BLaER1 treated with 17β-estradiol and CSF1 and Interleukin-3, amounts not matched to agents 10 nM and 100 nM (cell line): ENCODE measurements at regions not wholly inside any gene's neighbourhood (a gene's known extent, or its start where the extent isn't known, plus 50 kb on each side); places are given as distances from the start of the nearest gene placed in this dataset.
"Not testable (repeated sequence)": the region's sequence is repeated elsewhere in the genome, so short reads cannot be mapped to it uniquely, and the experiment has no call there.

Source experiments
- H3K27ac ChIP-seq, 11 experiments: shearing (Covaris generic); formaldehyde crosslinking; 2 replicates each; pipeline ENCODE4 v1.8.1; 2022
- H3K27me3 ChIP-seq, 11 experiments: shearing (Covaris generic); formaldehyde crosslinking; 2 replicates each; pipeline ENCODE4 v1.8.1; 2022
- H3K36me3 ChIP-seq, 11 experiments: shearing (Covaris generic); formaldehyde crosslinking; 2 replicates each; pipeline ENCODE4 v1.8.1; 2022
- H3K4me1 ChIP-seq, 10 experiments: shearing (Covaris generic); formaldehyde crosslinking; 2 replicates each; pipeline ENCODE4 v1.8.1; 2022
- H3K4me2 ChIP-seq, 11 experiments: shearing (Covaris generic); formaldehyde crosslinking; 2 replicates each; pipeline ENCODE4 v1.8.1; 2022
- H3K4me3 ChIP-seq, 10 experiments: shearing (Covaris generic); formaldehyde crosslinking; 2 replicates each; pipeline ENCODE4 v1.8.1; 2022
- H3K9ac ChIP-seq, 11 experiments: shearing (Covaris generic); formaldehyde crosslinking; 2 replicates each; pipeline ENCODE4 v1.8.1; 2022
- H3K9me3 ChIP-seq, 11 experiments: shearing (Covaris generic); formaldehyde crosslinking; replicated peaks in 1 of 11; 2 replicates each; pipeline ENCODE4 v1.8.1; 2022
- H4K20me1 ChIP-seq, 11 experiments: shearing (Covaris generic); formaldehyde crosslinking; 2 replicates each; pipeline ENCODE4 v1.8.1; 2022
- Cebpa-rat ChIP-seq, 11 experiments: shearing (Covaris generic); IDR thresholded peaks; 2 replicates each; pipeline ENCODE4 v1.8.1; 2022

DNA sequence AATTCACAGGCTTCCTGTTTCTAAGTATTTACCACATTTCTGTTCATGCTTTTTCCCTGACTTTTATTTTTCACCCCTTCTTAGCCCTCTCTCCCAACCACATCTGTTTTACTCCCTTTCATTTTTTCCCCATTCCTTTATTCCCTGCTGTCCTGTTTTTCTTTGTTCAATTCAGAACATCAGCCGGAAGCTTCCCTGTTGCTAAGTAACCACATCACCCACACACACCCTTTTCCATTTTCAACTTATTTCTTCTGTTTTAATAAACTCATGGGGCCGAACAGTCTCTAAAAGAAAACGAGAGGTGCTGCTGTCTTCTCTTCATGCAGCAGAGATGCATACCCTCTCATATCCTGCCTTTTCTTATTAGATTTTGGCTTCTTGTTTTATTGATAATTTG, 53.5 kb upstream of the CEP85L start:
- peaks cover 21 to 40% (median 31%) of the 10 kb centered on the region in 10 experiments for H3K4me1 ChIP-seq
- H3K36me3 ChIP-seq, result no peaks in the 10 kb centered on the region
- 0 out of 22 replicates have a peak, but pooled peaks cover 0 to 9% (median 0%) of the 10 kb centered on the region in 11 experiments for H3K9me3 ChIP-seq
- TF ChIP-seq Cebpa-rat (IDR thresholded peaks at IDR 0.05), result no peak
- H3K4me2 ChIP-seq, result peak overlapping the region in 9 of 11 experiments; percentile 6 to 85 (median 59); a peak in 10 of 22 replicates
- no peaks in the 10 kb centered on the region for H4K20me1 ChIP-seq
- no peak overlapping the region for H3K27ac ChIP-seq
- H3K27me3 ChIP-seq, result no peaks in the 10 kb centered on the region
- H3K9ac ChIP-seq, result no peak overlapping the region
- no peak overlapping the region for H3K4me3 ChIP-seq

DNA sequence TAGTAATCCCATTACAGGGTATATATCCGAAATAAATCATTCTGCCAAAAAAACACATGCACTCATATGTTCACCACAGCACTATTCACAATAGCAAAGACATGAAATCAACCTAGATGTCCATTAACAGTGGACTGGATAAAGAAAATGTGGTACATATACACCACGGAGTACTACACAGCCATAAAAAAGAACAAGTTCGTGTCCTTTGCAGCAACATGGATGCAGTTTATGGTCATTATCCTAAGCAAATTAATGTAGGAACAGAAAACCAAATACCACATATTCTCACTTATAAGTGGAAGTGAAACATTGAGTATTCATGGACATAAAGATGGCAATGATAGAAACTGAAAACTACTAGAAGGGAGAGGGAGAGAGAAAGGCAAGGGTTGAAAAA, 49.9 kb upstream of the CEP85L start:
- not testable (repeated sequence) for H3K27me3 ChIP-seq, H3K4me2 ChIP-seq
- H3K4me1 ChIP-seq, result peaks cover 10 to 20% (median 16%) of the 10 kb centered on the region in 10 experiments; a peak in 19 of 20 replicates

More for the DNA sequence above, 49.9 kb upstream of the CEP85L start:
- not testable (repeated sequence) for H3K36me3 ChIP-seq, H3K9me3 ChIP-seq, H3K4me3 ChIP-seq, H4K20me1 ChIP-seq, H3K9ac ChIP-seq, H3K27ac ChIP-seq
